Forelimb muscle (tissue), 1 donor: ENCODE measurements at regions not wholly inside any gene's neighbourhood (a gene's known extent, or its start where the extent isn't known, plus 50 kb on each side); places are given as distances from the start of the nearest gene placed in this dataset.
"Not testable (repeated sequence)": the region's sequence is repeated elsewhere in the genome, so short reads cannot be mapped to it uniquely, and the experiment has no call there.

Source experiments
- DNase-seq: peaks from one replicate; pipeline ENCODE4 v3.0.0-alpha.2; 2013; ENCODE audit warnings: low read depth

- no peak for DNase-seq
Measured at GRCh38 chr4:140249351-140249750, 95.4 kb upstream of the MAML3 start.

GRCh38 chr4:140247237-140247636 lies 93.3 kb upstream of the MAML3 start:
- DNase-seq, result no peak

DNA sequence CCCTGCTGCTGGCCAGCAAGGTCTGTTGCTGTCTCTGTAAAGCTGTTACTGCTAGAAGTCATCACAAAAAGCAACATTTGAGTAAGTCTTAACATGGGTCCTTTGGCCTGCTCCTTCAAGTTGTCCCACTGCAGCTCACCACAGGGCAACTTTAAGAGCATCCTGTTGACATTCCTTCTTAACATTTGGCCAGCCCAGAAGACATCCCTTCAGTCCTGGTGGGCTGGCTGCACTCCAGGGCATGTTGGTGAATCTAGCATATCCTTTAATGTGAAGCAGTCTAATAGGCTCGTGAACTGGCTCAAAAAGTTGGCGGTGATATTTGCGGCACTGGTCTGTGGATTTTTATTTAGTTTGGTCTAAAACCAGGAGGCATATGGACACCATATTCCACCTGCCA lies 92.2 kb upstream of the MAML3 start:
- no peak for DNase-seq

DNA sequence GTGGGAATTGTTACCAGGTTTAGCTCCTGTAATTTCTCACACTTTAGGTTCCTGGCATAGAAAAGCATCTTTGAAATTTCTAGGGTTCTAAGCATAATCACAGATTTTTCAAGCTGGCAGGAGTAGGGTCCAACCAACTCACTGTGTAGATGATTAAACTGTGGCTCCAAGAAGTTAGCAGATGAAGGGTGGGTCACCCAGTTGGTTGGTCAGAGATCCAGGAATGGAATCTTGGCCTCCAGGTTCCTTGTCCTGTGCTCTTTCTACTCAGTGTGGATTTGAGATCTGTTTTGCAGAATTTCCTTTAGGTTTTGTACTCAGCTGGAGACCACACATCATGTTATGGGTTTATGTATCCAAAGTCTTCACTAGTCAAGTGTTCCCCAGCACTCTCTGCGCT lies 90.3 kb upstream of the MAML3 start:
- DNase-seq, result no peak

DNA sequence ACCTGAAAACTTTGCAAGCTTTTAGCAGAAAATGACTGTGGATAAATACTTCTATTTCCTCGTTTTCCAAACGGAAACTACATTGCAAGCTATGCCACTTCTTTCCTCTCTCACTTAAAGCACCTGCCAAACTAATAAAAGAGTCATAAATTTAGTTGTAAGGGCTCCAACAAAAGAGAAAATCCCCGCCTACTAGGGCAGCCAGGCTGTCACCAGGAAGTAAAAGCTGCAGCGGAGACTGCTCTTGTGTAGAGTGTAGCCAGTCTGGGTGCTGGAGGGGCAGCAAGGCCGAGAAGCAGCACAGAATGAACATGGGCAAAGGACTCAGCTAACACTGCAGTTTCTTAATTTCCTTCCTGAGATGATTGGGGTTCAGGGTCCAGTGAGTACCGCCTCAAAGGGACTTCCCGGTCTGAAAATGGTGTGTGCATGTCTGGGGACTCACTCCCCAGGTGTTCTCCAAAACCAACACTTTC lies 89.3 kb upstream of the MAML3 start:
- no peak for DNase-seq

DNA sequence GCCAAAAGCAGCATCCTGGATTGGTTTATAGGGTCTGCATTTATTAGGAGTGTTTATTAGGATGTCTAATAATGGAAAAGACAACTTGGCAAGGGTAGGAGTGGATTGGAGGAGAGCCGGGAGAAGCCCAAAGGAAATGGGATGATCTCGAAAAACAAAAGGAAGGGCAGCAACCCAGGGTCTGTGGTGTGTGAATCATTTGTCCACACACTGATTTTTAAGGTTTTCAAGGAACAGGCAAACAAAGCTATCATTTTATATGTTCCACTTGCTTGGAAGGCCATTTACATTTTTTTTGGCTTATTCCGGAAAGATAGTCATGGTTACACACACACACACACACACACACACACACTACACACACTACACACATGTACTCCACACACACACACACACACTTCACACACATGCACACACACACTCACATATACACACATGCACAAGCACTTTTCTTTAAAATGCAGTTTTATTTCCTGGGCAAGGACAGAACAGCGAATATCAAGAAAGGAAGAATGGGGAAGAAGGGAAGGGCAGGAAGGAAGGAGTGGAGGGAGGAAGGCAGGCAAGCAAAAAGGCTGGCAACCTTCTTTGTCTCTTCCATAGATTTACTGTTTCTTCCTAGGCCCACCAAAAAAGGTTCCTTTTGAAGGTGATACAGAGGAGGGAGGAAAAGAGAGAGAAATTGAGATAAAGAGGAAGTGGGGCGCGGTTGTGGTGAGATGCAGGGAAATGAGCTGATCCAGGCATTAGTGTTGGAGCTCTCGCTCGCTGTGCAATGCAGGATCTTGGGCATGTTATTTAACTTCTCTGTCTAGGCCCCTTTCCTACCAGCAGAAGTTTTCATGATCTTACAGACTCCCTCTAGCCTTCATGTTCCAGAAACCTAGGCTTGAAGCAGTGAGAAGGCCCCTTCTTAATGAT lies 88.6 kb upstream of the MAML3 start:
- no peak for DNase-seq

DNA sequence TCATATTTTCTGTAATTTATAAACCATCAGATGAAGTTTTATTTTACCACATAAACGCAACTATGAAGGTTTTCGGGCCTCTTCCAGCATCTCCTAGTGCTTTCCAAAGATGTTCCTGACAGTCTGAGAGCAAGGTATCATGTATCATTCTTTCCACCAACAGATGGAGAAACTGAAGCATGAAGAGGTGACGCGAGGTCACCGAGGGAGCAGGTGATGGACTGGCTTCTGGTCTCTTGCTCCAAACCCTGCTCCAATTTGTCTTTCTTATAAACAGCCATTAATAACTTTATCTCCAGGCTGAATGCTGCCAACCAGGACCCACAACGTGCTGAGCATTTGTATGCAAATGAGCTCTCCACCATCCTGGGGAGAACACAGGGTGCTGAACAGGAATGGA lies 86.3 kb upstream of the MAML3 start:
- DNase-seq, result no peak

DNA sequence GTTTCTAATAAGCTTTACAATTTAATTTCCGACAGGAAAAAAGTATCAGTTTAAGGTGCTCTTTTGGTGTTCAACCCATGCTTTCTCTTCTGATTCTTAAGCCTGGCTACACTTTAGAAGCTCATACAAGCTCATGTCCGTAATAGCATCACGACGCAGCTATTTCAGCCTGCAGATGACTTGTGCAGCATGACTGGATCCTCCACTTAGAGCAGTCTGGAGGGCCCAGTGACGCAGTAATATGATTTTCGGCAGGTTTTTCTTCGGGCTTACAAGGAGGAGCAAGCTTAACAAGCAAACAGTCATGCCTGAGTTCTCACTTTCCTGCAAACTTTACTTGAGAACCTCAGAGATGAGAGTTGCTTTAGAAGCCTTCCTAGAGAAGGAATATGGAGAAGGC lies 85.3 kb upstream of the MAML3 start:
- no peak for DNase-seq

DNA sequence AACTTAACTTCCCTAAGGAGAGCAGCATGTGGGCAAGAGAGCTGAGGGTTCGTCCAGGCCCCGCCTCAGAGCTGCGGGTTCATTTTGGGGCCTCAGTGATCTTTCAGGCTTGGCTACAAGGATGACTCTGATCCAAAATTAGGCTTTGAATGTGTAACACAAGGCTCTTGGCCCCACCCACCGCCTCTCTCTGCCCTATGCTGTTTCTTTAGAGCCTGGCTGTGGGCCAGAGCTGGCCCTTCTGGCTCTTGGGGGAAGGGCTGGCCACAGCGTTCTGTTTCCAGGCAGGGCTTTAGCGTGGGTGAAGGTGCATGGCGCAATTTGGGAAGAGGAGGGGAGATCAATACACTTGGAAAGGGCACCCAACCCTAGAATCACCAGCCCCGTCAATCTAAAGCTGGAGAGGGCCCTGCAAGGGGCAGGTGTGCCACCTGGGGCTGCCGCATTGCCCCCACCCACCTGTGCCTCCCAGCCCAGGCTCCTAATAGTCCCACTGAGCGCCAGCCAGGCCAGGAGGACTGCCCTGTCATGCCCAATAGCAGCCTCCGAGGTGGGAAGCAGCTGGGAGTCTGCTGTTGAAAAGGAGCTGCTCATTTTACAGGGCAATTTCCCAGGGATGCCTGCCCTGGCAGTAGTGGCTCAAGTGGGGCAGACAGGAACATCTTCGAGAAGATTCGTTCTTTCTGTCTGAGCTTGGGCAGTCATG lies 84.5 kb upstream of the MAML3 start:
- DNase-seq, result no peak

- no peak for DNase-seq
Measured at GRCh38 chr4:140237616-140238350, 83.8 kb upstream of the MAML3 start.

- DNase-seq, result no peak
Measured at GRCh38 chr4:140236654-140237169, 82.7 kb upstream of the MAML3 start.

- no peak for DNase-seq
Measured at GRCh38 chr4:140234697-140235060, 80.7 kb upstream of the MAML3 start.

GRCh38 chr4:140233791-140234696 lies 80.1 kb upstream of the MAML3 start:
- no peak for DNase-seq

DNA sequence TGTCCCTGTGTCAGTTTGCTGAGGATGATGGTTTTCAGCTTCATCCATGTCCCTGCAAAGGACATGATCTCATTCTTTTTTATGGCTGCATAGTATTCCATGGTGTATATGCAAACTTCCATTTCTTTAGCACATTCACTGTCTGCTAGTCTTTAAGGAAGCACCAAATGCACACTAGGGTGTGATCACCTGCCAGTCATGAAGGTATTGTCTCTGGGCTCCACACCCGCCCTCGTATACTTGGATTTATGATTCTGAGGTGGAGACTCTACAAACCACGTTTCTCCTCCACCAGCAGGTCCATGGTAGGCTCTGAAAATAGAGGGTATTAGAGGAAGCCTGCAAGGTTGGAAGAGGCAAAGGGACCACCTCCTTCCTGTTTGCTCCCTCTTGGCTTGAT lies 75.9 kb upstream of the MAML3 start:
- DNase-seq, result no peak

- DNase-seq, result no peak
Measured at GRCh38 chr4:140227286-140227685, 73.3 kb upstream of the MAML3 start.

- no peak for DNase-seq
Measured at GRCh38 chr4:140223056-140223810, 69.2 kb upstream of the MAML3 start.

GRCh38 chr4:140222171-140222570 lies 68.2 kb upstream of the MAML3 start:
- DNase-seq, result no peak

GRCh38 chr4:140220058-140220457 lies 66.1 kb upstream of the MAML3 start:
- DNase-seq, result no peak

DNA sequence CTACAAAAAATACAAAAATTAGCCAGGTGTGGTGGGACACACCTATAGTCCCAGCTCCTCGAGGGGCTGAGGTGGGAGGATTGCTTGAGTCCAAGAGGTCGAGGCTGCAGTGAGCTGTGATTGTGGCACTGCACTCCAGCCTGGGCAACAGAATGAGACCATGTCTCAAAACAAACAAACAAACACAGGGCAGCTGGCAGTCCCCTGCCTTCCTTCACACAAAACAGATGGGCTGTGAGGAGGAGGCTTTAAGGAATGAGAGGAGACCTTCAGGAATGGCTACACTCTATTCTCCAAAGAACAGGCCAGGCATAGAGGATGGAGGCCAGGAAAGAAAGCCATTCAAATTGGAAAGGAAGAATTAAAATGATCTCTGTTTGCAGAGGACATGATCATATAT lies 65.6 kb upstream of the MAML3 start:
- DNase-seq, result no peak

DNA sequence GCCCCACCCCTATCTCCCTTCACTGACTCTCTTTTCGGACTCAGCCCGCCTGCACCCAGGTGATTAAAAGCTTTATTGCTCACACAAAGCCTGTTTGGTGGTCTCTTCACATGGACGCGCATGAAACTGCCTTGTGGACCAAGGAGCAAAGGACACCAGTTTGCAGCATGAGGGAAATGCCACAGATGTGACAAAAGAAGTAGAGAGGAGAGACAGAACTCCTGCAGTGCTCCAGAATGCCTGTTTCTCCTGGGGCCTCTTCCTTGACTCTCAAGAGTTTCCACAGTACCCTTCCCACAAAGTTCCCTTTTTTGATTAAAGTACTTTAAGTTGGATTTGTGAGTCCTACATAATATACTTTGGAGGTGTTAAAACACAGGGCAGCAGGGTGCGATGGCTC lies 65.1 kb upstream of the MAML3 start:
- not testable (repeated sequence) for DNase-seq
